Uterus (tissue), 2 donors: ENCODE measurements at regions not wholly inside any gene's neighbourhood (a gene's known extent, or its start where the extent isn't known, plus 50 kb on each side); places are given as distances from the start of the nearest gene placed in this dataset.
"Not testable (repeated sequence)": the region's sequence is repeated elsewhere in the genome, so short reads cannot be mapped to it uniquely, and the experiment has no call there.

ENCODE experiments used
- CTCF ChIP-seq, 4 experiments: fragments of 200-600 bp in 2 of 4; fragments of 450-650 bp in 2 of 4; sonication (generic) in 2 of 4; IDR thresholded peaks; one replicate each; pipeline ENCODE4 v1.5.1; 2016 to 2019; ENCODE audit warnings: antibody characterized with exemption in 4 of 4, mild to moderate bottlenecking in 2 of 4, moderate library complexity in 1 of 4
- POLR2A ChIP-seq, 2 donors: fragments of 450-650 bp; IDR thresholded peaks; one replicate each; pipeline ENCODE4 v1.6.1; 2016; ENCODE audit warnings: antibody characterized with exemption in 2 of 2, mild to moderate bottlenecking in 1 of 2, moderate library complexity in 1 of 2

GRCh38 chr13:39932514-39932913 is 277.1 kb downstream of the COG6 start:
- TF ChIP-seq CTCF, POLR2A (IDR thresholded peaks at IDR 0.05): not testable (repeated sequence)
